Neural progenitor cell (in vitro differentiated cells): ENCODE measurements at regions not wholly inside any gene's neighbourhood (a gene's known extent, or its start where the extent isn't known, plus 50 kb on each side); places are given as distances from the start of the nearest gene placed in this dataset.

Experiments
- DNase-seq: peaks from one replicate; pipeline ENCODE4 v3.0.0-alpha.2; 2016; ENCODE audit warnings: low spot score
- H2AFZ ChIP-seq: fragments of 200-600 bp; sonication (generic); replicated peaks from 2 replicates; pipeline ENCODE4 v1.6.1; 2016; ENCODE audit warnings: antibody characterized with exemption
- H3F3A ChIP-seq: fragments of 200-600 bp; sonication (generic); 2 replicates; pipeline ENCODE4 v1.6.1; 2016; ENCODE audit warnings: antibody characterized with exemption, low read depth
- H3K27ac ChIP-seq: fragments of 200-600 bp; sonication (generic); 2 replicates; pipeline ENCODE4 v1.5.1; 2016; ENCODE audit warnings: mild to moderate bottlenecking
- H3K27me3 ChIP-seq: fragments of 200-600 bp; sonication (generic); 2 replicates; pipeline ENCODE4 v1.6.1; 2016; ENCODE audit warnings: mild to moderate bottlenecking, moderate library complexity
- H3K36me3 ChIP-seq: fragments of 200-600 bp; sonication (generic); 2 replicates; pipeline ENCODE4 v1.5.1; 2016
- H3K4me1 ChIP-seq: fragments of 200-600 bp; sonication (generic); 2 replicates; pipeline ENCODE4 v1.6.1; 2016; ENCODE audit warnings: mixed run types
- H3K4me2 ChIP-seq: fragments of 200-600 bp; sonication (generic); 2 replicates; pipeline ENCODE4 v1.6.1; 2016
- H3K4me3 ChIP-seq: fragments of 200-600 bp; sonication (generic); 2 replicates; pipeline ENCODE4 v1.5.1; 2016
- H3K79me2 ChIP-seq: fragments of 200-600 bp; sonication (generic); 2 replicates; pipeline ENCODE4 v1.6.1; 2016; ENCODE audit warnings: low read depth
- H3K9ac ChIP-seq: fragments of 200-600 bp; sonication (generic); 2 replicates; pipeline ENCODE4 v1.6.1; 2016
- H3K9me3 ChIP-seq: fragments of 200-600 bp; sonication (generic); 2 replicates; pipeline ENCODE4 v1.5.1; 2016; ENCODE audit warnings: low read depth
- H4K20me1 ChIP-seq: fragments of 200-600 bp; sonication (generic); 2 replicates; pipeline ENCODE4 v1.6.1; 2016; ENCODE audit warnings: low read depth
- H3K27ac Mint-ChIP-seq: 3 replicates; pipeline ENCODE4 v1.8.0; 2021; ENCODE audit warnings: mixed read lengths
- H3K27me3 Mint-ChIP-seq: 2 replicates; pipeline ENCODE4 v1.8.0; 2022; ENCODE audit warnings: low read depth, mild to moderate bottlenecking, inconsistent platforms, moderate library complexity, mixed read lengths; ENCODE audit not compliant: insufficient read depth
- H3K36me3 Mint-ChIP-seq: 3 replicates; pipeline ENCODE4 v1.8.0; 2021; ENCODE audit warnings: mixed read lengths
- H3K4me1 Mint-ChIP-seq: 3 replicates; pipeline ENCODE4 v1.8.0; 2021; ENCODE audit warnings: mixed read lengths
- H3K4me3 Mint-ChIP-seq: 3 replicates; pipeline ENCODE4 v1.8.0; 2021; ENCODE audit warnings: mild to moderate bottlenecking, moderate library complexity, mixed read lengths
- H3K9me3 Mint-ChIP-seq: 3 replicates; pipeline ENCODE4 v1.8.0; 2020; ENCODE audit warnings: mixed read lengths
- EZH2 ChIP-seq: fragments of 200-600 bp; sonication (generic); IDR thresholded peaks from 2 replicates; pipeline ENCODE4 v1.6.1; 2017; ENCODE audit warnings: antibody characterized with exemption, mild to moderate bottlenecking, moderate library complexity
- EZH2phosphoT487 ChIP-seq: fragments of 200-600 bp; sonication (generic); IDR thresholded peaks from 2 replicates; pipeline ENCODE4 v1.6.1; 2017; ENCODE audit warnings: antibody characterized with exemption
- TF ChIP-seq, protein P1 (sequence below): fragments of 200-600 bp; sonication (generic); IDR thresholded peaks from 2 replicates; pipeline ENCODE4 v1.5.1; 2017; ENCODE audit warnings: antibody characterized with exemption, mild to moderate bottlenecking

GRCh38 chr1:221201773-221202172 lies 322.5 kb downstream of the HLX start:
- no peaks in the 10 kb centered on the region for H3K4me1 Mint-ChIP-seq
- no peak overlapping the region for H3K4me3 Mint-ChIP-seq
- no peaks in the 10 kb centered on the region for H3K36me3 ChIP-seq
- no peak overlapping the region for H3K9ac ChIP-seq
- H3K27ac ChIP-seq: no peak overlapping the region
- H3K36me3 Mint-ChIP-seq: no peaks in the 10 kb centered on the region
- H3K4me3 ChIP-seq: no peak overlapping the region
- no peak overlapping the region for H2AFZ ChIP-seq
- H3K9me3 ChIP-seq: no peaks in the 10 kb centered on the region
- peaks cover 2% of the 10 kb centered on the region for H3K9me3 Mint-ChIP-seq
- no peak overlapping the region for H3K27ac Mint-ChIP-seq
- TF ChIP-seq EZH2: no peak
- no peak for TF ChIP-seq EZH2phosphoT487
- TF ChIP-seq, protein P1, sequence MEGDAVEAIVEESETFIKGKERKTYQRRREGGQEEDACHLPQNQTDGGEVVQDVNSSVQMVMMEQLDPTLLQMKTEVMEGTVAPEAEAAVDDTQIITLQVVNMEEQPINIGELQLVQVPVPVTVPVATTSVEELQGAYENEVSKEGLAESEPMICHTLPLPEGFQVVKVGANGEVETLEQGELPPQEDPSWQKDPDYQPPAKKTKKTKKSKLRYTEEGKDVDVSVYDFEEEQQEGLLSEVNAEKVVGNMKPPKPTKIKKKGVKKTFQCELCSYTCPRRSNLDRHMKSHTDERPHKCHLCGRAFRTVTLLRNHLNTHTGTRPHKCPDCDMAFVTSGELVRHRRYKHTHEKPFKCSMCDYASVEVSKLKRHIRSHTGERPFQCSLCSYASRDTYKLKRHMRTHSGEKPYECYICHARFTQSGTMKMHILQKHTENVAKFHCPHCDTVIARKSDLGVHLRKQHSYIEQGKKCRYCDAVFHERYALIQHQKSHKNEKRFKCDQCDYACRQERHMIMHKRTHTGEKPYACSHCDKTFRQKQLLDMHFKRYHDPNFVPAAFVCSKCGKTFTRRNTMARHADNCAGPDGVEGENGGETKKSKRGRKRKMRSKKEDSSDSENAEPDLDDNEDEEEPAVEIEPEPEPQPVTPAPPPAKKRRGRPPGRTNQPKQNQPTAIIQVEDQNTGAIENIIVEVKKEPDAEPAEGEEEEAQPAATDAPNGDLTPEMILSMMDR: no peak
- H3F3A ChIP-seq: no peaks in the 10 kb centered on the region
- H3K79me2 ChIP-seq: no peaks in the 10 kb centered on the region
- DNase-seq: no peak
- H3K4me2 ChIP-seq: no peak overlapping the region
- H3K27me3 ChIP-seq: no peaks in the 10 kb centered on the region
- H3K27me3 Mint-ChIP-seq: peaks cover 7% of the 10 kb centered on the region
- no peaks in the 10 kb centered on the region for H3K4me1 ChIP-seq
- no peaks in the 10 kb centered on the region for H4K20me1 ChIP-seq

- Histone ChIP-seq H4K20me1 (no peaks in the 10 kb centered on the region), H3K4me3 (no peak overlapping the region), H3K4me2 (no peak overlapping the region), H3K9ac (no peak overlapping the region), H3K27me3 (no peaks in the 10 kb centered on the region), H3K36me3 (no peaks in the 10 kb centered on the region), H3K27ac (no peak overlapping the region), H2AFZ (no peak overlapping the region), H3F3A (no peaks in the 10 kb centered on the region), H3K9me3 (no peaks in the 10 kb centered on the region), H3K79me2 (no peaks in the 10 kb centered on the region), H3K4me1 (no peaks in the 10 kb centered on the region)
- H3K4me1 Mint-ChIP-seq: no peaks in the 10 kb centered on the region
- H3K27me3 Mint-ChIP-seq: peaks cover 5% of the 10 kb centered on the region
- H3K27ac Mint-ChIP-seq: no peak overlapping the region
- H3K36me3 Mint-ChIP-seq: no peaks in the 10 kb centered on the region
- H3K9me3 Mint-ChIP-seq: peaks cover 5% of the 10 kb centered on the region
- peak; percentile 82 for DNase-seq
- H3K4me3 Mint-ChIP-seq: no peak overlapping the region
- TF ChIP-seq EZH2: no peak
- TF ChIP-seq, protein P1: peak; percentile 87
These were observed 324.2 kb downstream of the HLX start for GRCh38 chr1:221203224-221204054.

- H3K36me3 Mint-ChIP-seq: no peaks in the 10 kb centered on the region
- Histone ChIP-seq H3K79me2 (no peaks in the 10 kb centered on the region), H4K20me1 (no peaks in the 10 kb centered on the region), H3K4me1 (no peaks in the 10 kb centered on the region), H3K36me3 (no peaks in the 10 kb centered on the region), H2AFZ (no peak overlapping the region), H3K27me3 (no peaks in the 10 kb centered on the region), H3K4me2 (no peak overlapping the region), H3K9me3 (no peaks in the 10 kb centered on the region), H3F3A (no peaks in the 10 kb centered on the region), H3K4me3 (no peak overlapping the region), H3K27ac (no peak overlapping the region), H3K9ac (no peak overlapping the region)
- no peak overlapping the region for H3K4me3 Mint-ChIP-seq
- H3K9me3 Mint-ChIP-seq: peaks cover 2% of the 10 kb centered on the region
- H3K27me3 Mint-ChIP-seq: peaks cover 5% of the 10 kb centered on the region
- H3K4me1 Mint-ChIP-seq: no peaks in the 10 kb centered on the region
- DNase-seq: no peak
- no peak overlapping the region for H3K27ac Mint-ChIP-seq
- TF ChIP-seq, protein P1: no peak
- TF ChIP-seq EZH2 (no peak), EZH2phosphoT487 (no peak)
These were observed 325.0 kb downstream of the HLX start for GRCh38 chr1:221204055-221204833.
